HepG2 (cell line): ENCODE measurements at regions not wholly inside any gene's neighbourhood (a gene's known extent, or its start where the extent isn't known, plus 50 kb on each side); places are given as distances from the start of the nearest gene placed in this dataset.

Experiments used
- CTCF ChIP-seq: sonication (generic); formaldehyde crosslinking; IDR thresholded peaks from 2 replicates; pipeline ENCODE4 v1.5.0; 2020; ENCODE audit warnings: mild to moderate bottlenecking, missing genetic modification reagents, moderate library complexity
- HMG20A ChIP-seq: IDR thresholded peaks from 2 replicates; pipeline ENCODE4 v1.6.1; 2016; ENCODE audit warnings: borderline replicate concordance
- NFRKB ChIP-seq: fragments of 450-650 bp; IDR thresholded peaks from 2 replicates; pipeline ENCODE4 v1.6.1; 2017
- POLR2A ChIP-seq, 2 experiments: IDR thresholded peaks; 2 replicates each; pipeline ENCODE4 v1.6.1; 2011; ENCODE audit warnings: low read depth in 2 of 2, low read length in 2 of 2, mild to moderate bottlenecking in 1 of 2, moderate library complexity in 1 of 2; ENCODE audit not compliant: insufficient read depth in 1 of 2
- SALL1 ChIP-seq: sonication (generic); formaldehyde crosslinking; IDR thresholded peaks from 2 replicates; pipeline ENCODE4 v1.8.0; 2022; ENCODE audit warnings: mild to moderate bottlenecking, missing genetic modification reagents
- TCF7L2 ChIP-seq: IDR thresholded peaks from 2 replicates; pipeline ENCODE4 v1.6.1; 2011; ENCODE audit warnings: mild to moderate bottlenecking, low read depth, low read length, moderate library complexity
- XBP1 ChIP-seq: sonication (generic); formaldehyde crosslinking; IDR thresholded peaks from 2 replicates; pipeline ENCODE4 v1.5.0; 2020; ENCODE audit warnings: missing genetic modification reagents
- ZNF232 ChIP-seq: sonication (generic); formaldehyde crosslinking; IDR thresholded peaks from 2 replicates; pipeline ENCODE4 v1.4.0; 2020; ENCODE audit warnings: missing genetic modification reagents, borderline replicate concordance
- TF ChIP-seq, protein P1 (sequence below): sonication (generic); formaldehyde crosslinking; IDR thresholded peaks from 2 replicates; pipeline ENCODE4 v1.4.0; 2020; ENCODE audit warnings: missing genetic modification reagents

- TF ChIP-seq CTCF, result no peak
- TF ChIP-seq TCF7L2, result no peak
- TF ChIP-seq, protein P1, sequence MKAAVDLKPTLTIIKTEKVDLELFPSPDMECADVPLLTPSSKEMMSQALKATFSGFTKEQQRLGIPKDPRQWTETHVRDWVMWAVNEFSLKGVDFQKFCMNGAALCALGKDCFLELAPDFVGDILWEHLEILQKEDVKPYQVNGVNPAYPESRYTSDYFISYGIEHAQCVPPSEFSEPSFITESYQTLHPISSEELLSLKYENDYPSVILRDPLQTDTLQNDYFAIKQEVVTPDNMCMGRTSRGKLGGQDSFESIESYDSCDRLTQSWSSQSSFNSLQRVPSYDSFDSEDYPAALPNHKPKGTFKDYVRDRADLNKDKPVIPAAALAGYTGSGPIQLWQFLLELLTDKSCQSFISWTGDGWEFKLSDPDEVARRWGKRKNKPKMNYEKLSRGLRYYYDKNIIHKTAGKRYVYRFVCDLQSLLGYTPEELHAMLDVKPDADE, result no peak
- TF ChIP-seq SALL1, result no peak
- no peak for TF ChIP-seq HMG20A
- TF ChIP-seq NFRKB, result no peak
- no peak for TF ChIP-seq ZNF232 (CRISPR knock-in tag)
- no peak for TF ChIP-seq POLR2A (IDR thresholded peaks at IDR 0.05; ENCODE audit: insufficient read depth in 1 of 2, low read depth in 2 of 2, low read length in 2 of 2)
- TF ChIP-seq XBP1 (CRISPR knock-in tag), result no peak
Measured at GRCh38 chr13:67867206-67867605, 637.1 kb upstream of the PCDH9 start.
